GM21390 (cell line): ENCODE measurements at regions not wholly inside any gene's neighbourhood (a gene's known extent, or its start where the extent isn't known, plus 50 kb on each side); places are given as distances from the start of the nearest gene placed in this dataset.
"Not testable (repeated sequence)": the region's sequence is repeated elsewhere in the genome, so short reads cannot be mapped to it uniquely, and the experiment has no call there.

Experiments
- ATAC-seq: cut with Tn5 transposase; IDR thresholded peaks from one replicate; pipeline ENCODE4 v1.9.1; 2021; ENCODE audit not compliant: unreplicated experiment

- no peak for ATAC-seq
Measured at GRCh38 chr11:38461751-38462150, 1863.7 kb upstream of the RAG2 start.

GRCh38 chr11:38460896-38461295 lies 1862.9 kb upstream of the RAG2 start:
- no peak for ATAC-seq

- ATAC-seq: no peak
Measured at GRCh38 chr11:38460429-38460828, 1862.4 kb upstream of the RAG2 start.

GRCh38 chr11:38456371-38456770 lies 1858.3 kb upstream of the RAG2 start:
- no peak for ATAC-seq

GRCh38 chr11:38448284-38448683 lies 1850.2 kb upstream of the RAG2 start:
- no peak for ATAC-seq

GRCh38 chr11:38446336-38446735 lies 1848.3 kb upstream of the RAG2 start:
- no peak for ATAC-seq

GRCh38 chr11:38438091-38438490 lies 1840.1 kb upstream of the RAG2 start:
- ATAC-seq: no peak

- ATAC-seq: no peak
Measured at GRCh38 chr11:38425578-38425977, 1827.5 kb upstream of the RAG2 start.

- no peak for ATAC-seq
Measured at GRCh38 chr11:38423042-38423441, 1825.0 kb upstream of the RAG2 start.

- ATAC-seq: no peak
Measured at GRCh38 chr11:38416141-38416540, 1818.1 kb upstream of the RAG2 start.

GRCh38 chr11:38411149-38411548 lies 1813.1 kb upstream of the RAG2 start:
- no peak for ATAC-seq

- ATAC-seq: no peak
Measured at GRCh38 chr11:38402063-38402462, 1804.0 kb upstream of the RAG2 start.

- ATAC-seq: no peak
Measured at GRCh38 chr11:38392176-38392575, 1794.1 kb upstream of the RAG2 start.

GRCh38 chr11:38384568-38384967 lies 1786.5 kb upstream of the RAG2 start:
- ATAC-seq: no peak

GRCh38 chr11:38365274-38365673 lies 1767.2 kb upstream of the RAG2 start:
- ATAC-seq: no peak

- ATAC-seq: no peak
Measured at GRCh38 chr11:38356255-38356654, 1758.2 kb upstream of the RAG2 start.

- no peak for ATAC-seq
Measured at GRCh38 chr11:38345286-38345685, 1747.2 kb upstream of the RAG2 start.

GRCh38 chr11:38341612-38342011 lies 1743.6 kb upstream of the RAG2 start:
- ATAC-seq: not testable (repeated sequence)

GRCh38 chr11:38339835-38340440 lies 1741.9 kb upstream of the RAG2 start:
- no peak for ATAC-seq

- not testable (repeated sequence) for ATAC-seq
Measured at GRCh38 chr11:38338022-38338421, 1740.0 kb upstream of the RAG2 start.

- ATAC-seq: no peak
Measured at GRCh38 chr11:38332046-38332445, 1734.0 kb upstream of the RAG2 start.

GRCh38 chr11:38330578-38330977 lies 1732.5 kb upstream of the RAG2 start:
- ATAC-seq: no peak

GRCh38 chr11:38323961-38324761 lies 1726.1 kb upstream of the RAG2 start:
- no peak for ATAC-seq
